Suppressor macrophage treated with lipopolysaccharide for 4 hours (primary cell): ENCODE measurements at regions not wholly inside any gene's neighbourhood (a gene's known extent, or its start where the extent isn't known, plus 50 kb on each side); places are given as distances from the start of the nearest gene placed in this dataset.

Experiments used
- DNase-seq: peaks from one replicate; pipeline ENCODE4 v3.0.0-alpha.2; 2020

GRCh38 chr2:15735484-15736326, 144.0 kb downstream of the DDX1 start:
- DNase-seq: no peak

DNA sequence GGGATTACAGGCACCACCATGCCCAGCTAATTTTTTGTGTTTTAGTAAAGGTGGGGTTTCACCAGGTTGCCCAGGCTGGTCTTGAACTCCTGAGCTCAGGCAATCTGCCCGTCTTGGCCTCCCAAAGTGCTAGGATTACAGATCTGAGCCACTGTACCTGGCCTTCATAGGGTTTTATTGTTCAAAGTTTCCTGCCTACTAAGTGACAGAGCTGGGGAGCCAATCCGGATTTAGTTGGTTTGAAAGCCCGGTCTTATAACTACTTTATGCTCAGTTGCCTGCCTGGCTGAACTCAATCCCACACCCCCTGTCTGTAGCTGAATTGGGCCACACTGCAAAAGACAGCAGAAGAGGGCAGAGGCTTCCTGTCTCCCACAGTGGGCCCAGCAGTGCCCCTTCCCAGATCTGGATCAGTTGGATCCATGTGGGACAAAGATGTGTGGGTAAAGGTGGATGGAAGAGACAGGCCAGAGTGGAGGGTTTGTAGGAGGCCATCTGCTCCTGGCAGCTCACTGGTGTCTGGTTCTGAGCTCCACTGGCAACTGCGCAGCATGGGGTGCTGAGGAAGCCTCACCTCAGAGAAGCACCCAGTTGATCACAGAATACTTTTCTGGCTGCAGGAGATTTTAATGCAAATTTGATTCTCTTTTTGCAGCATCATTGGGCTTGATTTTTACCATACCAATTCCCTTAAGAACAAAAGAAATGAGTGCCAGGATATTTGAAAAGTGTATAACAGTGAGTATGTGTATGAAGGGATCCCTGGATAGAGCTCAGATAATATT, 144.9 kb downstream of the DDX1 start:
- DNase-seq: no peak

DNA sequence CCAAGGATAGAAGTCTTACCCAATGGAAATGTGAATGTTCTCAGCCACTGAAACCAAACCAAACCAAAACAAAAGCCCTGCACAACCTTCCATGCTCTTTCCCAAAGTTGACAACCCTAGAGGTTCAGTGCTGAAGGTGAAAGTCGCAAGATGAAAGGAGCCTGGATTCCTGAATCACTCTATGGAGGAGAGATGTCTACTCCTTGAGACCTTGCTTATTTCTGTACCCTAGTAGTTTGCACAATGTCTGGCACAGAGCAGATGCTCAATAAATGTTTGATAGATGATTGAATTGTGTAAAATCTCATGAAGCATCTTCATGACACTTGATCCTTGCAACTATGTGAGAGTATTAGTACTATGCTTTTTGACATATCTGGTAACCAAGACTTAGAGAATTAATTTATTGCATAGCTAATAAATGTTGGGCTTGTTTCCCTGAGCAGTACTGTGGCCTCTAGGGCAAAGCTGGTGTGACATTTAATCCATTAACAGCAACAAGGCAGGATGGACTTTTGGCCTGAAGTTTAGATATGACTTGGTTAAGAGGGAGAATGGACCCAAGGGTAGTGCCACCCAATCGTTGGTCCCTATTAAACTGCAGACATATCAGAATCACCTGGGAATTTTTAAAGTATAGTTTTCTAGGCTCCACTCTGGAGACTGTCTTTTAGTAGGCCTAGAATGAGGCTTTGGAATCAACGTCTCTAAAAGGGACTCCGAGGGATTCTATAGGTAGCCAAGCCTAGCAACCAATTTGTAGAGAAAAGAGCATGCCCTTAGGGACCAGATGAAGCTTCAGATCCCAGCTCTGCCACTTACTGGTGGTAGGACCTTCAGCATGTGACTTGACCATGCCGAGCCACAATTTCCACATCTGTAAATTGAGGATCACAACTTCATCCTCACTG, 145.9 kb downstream of the DDX1 start:
- DNase-seq: no peak

GRCh38 chr2:15738225-15738546, 146.5 kb downstream of the DDX1 start:
- no peak for DNase-seq

DNA sequence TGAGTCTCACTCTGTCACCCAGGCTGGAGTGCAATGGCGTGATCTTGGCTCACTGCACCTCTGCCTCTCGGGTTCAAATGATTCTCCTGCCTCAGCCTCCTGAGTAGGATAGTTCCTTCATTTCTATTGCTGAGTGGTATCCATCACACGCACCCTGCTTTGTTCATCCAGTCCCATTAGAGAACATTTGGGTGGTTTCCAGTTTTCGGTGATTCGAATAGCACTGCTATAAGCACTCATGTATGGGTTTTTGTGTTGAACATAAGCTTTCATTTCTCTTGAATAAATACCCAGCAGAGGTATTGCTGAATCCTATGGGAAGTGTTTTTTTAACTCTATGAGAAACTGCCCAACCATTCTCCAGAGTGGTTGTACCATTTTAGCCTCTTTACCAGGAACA, 147.3 kb downstream of the DDX1 start:
- DNase-seq: no peak

DNA sequence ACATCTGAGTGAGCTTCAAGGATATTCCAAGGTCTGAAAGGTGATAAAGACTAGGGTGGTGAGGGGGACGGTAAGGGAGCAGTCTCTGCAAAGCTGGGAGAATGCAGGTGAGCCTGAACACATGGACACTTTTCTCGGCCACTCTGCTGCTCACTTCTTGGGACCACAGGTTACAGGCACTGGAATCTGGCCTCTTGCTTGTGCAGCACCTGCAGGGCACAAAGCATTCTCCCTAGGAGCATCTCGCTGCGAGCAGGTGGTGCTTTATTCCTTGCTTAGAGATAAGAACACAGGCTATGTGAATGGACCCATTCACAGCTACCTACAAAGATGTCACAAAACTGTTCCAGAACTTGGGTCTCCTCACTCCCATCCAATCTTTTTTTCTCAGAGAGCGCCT, 153.2 kb downstream of the DDX1 start:
- no peak for DNase-seq

DNA sequence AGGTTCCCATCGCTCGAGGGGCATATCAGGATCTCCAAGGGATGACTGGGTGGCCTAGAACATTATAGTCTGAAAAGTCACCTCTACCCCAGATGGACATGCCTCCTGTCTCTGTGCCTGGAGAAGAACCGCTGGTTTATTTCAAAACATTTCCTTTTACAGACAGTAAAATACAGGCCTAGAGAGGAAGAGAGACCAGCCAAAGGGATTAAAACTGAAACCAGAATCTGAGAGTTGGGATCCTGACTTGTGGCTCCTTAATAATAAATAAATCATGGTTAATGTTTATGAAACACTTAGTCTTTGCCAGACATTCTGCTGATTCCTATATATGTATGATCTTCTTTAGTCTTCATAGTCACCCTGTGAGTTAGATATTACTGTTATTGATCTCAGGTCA, 153.7 kb downstream of the DDX1 start:
- no peak for DNase-seq

DNA sequence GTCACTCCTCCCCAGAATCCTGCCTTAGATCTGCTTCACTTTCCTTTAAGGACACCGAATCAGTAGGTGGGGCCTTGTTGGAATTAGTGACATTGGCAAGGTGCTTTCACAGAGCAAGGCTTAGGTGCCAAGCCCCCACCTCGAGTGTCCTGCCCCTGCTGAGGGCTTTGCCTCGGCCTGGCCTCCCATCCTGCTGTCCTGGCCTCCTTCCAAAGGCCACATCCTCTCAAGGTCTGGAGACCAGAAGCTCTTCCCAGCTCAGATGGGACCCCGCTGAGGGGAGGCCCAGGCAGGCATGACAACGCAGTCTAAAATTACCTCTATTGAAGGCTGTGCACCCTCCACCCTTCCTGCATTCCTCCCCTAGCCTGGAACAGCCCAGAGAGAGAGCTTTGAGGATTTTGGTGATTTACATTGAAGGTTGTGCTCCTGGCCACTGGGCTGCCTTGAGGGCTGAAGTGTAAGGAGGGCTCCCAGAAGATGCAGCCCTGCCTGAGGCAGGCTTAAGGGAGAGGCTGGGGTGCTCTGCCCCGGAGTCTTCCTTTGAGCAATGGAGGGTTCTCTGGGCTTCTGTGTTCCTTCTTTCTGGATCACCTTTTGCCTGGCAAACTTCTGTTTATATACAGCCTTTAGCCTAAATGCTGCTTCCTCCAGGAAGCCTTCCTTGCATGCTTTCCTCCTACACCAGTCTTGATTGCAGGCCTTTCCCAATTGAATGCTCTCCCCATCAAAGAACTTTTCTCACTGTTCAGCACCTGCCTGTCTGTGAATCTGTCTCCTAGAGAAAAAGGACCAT, 154.4 kb downstream of the DDX1 start:
- no peak for DNase-seq

DNA sequence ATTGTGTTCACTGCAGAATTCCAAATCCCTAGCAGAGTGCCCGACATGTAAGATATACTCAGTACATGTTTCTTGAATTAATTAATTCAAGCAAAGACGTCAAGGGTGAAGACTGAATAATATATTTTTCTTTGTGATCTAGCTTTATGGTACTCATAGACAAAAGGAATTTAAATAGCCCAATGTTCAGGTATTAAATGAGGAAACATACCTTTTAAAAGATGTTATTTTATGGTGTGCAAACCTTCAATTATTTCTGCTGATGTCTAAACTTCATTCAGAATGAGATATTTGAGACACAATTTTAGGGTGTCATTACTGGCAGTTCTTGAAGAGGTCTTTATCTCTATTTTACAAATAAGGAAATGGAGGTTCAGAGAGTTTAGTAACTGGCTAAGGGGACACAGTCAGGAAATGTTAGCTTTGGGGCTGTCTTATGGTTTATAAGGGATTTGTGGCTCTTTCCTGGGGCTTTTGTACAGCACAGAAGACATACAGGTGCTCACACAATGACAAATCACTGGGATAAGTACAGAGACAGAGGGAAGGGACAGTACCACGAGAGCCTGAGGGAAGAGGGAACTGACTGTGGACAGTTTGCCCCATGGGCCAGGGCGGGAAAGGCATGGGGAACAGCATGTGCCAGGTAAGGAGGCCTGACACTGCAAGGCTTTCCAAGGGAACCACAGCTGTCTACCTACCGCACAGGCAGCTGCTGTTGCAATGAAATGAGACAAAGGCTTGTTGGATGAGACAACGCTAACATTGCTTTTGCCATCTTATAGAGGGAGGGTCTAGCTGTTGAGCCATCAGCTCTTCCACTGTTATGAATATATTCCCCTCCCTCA, 155.3 kb downstream of the DDX1 start:
- DNase-seq: no peak

DNA sequence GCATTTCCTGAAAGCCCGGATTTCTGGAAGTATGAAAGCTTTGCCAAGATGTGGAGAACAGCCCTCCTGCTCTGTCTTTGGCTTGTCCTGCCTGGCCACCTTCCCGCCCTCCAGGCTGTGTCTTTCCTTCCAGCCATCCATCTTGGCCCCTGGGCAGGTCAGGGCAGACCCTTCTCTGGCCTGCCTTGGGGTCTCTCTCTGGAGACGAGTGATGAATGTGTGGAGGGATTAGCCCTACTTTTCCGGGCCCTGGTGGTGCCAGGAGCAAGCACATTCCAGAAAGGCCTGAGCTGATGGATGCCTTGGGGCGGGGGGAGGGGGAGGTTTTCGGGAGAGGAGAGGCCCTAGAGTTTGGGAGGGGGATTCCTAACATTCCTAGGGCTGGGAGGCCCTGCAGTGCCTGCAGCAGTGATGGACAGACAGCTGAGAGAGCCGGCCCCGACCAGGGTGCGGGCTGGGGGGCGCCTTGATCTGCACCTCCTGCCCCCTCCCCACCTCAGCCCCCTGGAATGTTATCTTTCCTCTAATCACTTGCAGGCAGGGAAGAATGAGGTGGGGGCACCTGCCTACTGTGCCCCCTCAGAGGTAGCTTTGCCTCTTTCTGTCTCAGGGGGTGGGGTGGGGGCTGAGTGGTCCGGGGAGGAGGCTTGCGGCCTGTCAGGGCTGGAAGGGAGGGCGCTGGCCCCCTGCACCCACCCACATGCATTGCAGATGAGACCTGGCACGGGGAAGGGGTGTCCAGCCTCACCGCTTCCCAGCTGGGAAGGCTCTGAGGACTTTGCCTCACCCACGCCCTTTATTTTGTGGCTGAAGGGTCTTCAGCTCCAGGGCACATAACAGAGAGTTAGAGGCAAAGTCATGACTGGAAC, 156.2 kb downstream of the DDX1 start:
- no peak for DNase-seq

GRCh38 chr2:15748736-15749323, 157.2 kb downstream of the DDX1 start:
- peak; percentile 33 for DNase-seq

DNA sequence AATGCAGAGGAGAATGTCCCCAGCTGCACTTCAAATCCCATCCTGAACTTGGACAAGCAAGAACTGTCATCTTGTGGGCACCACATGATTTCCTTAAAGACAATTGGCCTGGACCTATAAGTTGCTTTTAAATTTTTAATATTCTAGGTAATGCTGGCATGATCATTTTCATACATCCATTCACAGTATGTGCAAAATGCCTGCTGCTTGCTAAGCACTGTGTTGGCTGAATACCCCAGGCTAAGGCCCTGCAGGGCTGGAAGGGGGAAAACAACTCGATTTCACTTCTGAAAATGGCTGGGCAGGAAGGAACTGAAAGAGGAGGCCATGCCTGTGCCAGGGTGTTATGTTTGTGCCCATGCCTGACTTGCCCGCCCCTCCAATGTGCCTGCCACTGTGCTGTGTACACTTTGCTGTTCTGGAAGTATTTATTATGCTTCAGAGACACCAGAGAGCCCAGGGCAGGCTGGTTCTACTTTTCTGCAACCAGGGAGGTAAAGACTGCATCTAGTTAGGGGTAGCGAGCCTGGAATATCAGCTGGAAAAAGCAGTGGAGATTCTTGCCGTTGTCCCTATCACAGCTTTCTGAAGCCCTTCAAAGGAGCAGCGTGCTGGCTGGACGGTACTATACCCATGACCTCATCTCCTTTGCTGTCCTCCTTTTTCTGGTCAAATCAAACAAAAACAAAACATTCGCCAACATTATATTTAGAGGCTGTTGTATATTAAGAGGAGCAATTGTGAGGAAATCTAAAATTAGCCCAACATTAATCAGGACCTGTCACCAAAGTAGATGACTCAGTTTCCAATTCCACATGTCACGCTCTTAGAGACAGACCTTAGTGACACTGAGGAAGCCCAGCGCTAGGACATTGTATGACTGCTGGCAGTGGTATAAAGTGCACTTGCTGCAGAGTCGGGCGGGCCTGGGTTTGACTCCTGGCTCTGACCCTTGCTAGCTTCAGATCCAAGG, 158.1 kb downstream of the DDX1 start:
- DNase-seq: no peak

DNA sequence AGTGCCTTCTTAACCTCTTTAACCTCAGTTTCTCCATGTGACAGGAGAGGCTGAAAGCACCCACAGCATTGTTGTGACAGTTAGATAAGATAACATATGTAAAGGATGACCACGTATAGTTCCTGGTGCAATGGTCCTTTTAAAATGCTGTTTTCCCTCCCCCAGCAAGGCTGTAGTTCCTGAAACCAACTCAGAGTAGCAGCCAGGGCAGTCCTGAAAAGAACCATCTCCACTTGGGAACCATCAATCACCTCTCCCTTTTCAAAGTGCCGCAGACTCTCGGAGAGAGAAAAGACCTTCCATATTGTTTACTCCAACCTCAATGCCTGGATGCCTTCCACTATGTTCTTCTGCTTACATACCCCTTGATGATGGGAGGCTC, 158.8 kb downstream of the DDX1 start:
- DNase-seq: no peak

DNA sequence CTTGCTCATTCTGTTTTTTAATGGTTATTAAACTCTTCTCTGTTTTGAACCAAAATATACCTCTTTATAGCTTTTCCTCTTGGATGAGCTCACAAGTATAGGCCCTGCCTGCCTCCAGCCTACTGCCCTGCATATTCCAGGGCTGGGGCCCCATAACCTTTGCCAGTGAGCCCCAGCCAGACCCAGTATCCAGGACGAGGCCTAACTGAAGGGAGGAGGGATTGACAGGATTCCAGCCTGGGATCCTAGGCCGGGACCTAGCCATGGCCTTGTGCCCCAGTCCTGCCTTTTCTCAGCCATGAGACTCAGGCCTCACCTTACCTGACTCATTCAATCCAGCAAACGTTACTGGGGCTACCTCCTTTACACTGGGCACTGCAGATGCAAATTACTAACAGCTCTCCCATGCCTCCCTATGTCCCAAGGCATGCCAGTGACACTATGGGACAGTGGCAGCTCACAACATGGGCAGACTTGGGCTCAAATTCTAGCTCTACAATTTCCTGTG, 159.2 kb downstream of the DDX1 start:
- no peak for DNase-seq

DNA sequence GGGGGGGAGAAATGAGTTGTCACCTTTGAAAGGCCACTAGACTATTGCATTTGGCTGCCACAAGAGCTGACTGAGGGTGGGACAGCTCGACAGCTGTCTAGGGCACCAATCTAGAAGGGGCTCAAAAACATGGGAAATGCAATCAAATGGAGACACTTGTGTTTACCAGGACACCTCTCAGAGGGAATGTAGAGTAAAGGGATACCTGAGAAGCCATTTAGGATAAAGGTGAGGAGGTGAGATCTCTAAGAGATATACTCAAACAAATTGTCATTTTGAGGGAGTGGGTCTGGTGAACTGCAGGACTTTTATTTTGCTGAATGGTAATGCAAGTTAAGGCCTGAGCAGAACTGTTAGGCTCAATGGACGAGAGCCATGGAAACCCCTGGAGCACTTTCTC, 159.8 kb downstream of the DDX1 start:
- no peak for DNase-seq

GRCh38 chr2:15752552-15753232, 161.0 kb downstream of the DDX1 start:
- no peak for DNase-seq

GRCh38 chr2:15753233-15753798, 161.6 kb downstream of the DDX1 start:
- DNase-seq: no peak
